ENCODE measurements at regions not wholly inside any gene's neighbourhood (a gene's known extent, or its start where the extent isn't known, plus 50 kb on each side); places are given as distances from the start of the nearest gene placed in this dataset.

DNA sequence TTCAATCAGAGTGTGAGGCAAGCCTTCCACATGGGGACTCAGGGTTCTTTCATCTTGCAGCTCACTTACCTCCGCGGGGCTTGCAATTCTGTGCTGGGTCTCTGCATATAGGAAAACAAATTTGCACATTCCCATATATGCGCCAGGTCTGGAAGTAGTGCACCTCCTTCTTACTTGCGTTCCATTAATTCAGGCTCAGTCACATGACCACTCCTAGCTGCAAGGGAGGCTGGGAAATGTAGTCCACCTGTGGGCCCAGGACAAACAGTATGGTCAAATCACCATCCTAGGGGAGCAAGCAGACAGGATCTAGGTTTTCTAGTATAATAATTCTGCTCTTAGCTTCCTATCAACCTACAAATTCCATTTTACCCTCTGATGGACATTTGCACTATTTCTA, 160.4 kb downstream of the AACS start:
- no peak for DNase-seq (ENCODE audit: low read depth)

GRCh38 chr12:125228519-125229260, 163.5 kb downstream of the AACS start:
- no peak for DNase-seq (ENCODE audit: low read depth)

DNA sequence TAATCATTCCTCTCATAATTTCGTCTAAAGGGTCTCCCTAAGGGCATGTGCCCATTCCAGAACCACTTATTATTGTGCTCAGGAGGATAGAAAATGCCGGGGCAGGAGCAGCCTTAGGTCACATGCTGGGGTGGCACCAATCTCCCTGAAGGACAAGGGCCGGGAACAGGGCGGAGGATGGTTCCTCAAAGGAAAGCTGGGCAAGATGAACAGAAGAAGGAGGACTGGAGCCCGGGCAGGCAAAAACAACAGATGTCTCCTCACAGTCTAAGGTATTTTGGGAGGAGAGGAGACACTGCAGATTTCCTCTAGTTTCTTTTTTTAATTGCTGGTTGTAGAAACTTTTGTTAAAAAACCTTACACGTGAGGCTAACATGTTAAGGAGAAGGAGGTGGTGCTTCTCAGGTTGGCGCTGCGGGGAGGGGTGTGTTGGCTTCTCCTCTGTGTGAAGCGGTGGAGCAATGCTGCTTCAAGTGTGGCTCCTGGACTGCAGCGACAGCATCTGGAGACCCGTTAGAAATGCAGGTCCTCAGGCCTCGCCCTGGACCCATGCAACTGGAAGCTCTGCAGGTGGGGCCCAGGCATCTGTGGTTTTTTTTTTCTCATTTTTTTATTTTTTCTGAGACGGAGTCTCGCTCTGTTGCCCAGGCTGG, 164.8 kb downstream of the AACS start:
- DNase-seq (ENCODE audit: low read depth), result no peak

- DNase-seq (ENCODE audit: low read depth), result no peak
Measured at GRCh38 chr12:125233319-125233718, 168.1 kb downstream of the AACS start.

GRCh38 chr12:125239563-125239962, 174.3 kb downstream of the AACS start:
- DNase-seq (ENCODE audit: low read depth), result no peak

DNA sequence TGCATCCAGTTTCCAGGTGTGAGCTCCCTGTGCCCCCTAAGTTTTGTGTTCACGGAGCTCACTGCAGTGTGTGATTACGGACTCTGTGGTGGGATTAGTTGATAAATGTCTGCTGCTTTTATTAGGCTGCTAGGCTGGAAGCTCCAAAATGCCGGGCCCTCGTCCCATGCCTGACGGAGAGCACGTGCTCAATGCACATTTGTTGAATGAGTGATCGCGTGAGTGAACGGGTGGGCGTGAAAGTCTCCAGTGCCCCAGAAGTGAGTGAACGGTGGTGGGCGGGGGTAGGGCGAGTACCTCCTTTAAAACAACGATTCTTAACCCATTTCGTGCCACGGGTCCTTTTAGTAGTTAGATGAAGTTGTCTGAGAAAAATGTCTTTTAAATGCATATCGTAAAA, 175.5 kb downstream of the AACS start:
- no peak for DNase-seq (ENCODE audit: low read depth)

DNA sequence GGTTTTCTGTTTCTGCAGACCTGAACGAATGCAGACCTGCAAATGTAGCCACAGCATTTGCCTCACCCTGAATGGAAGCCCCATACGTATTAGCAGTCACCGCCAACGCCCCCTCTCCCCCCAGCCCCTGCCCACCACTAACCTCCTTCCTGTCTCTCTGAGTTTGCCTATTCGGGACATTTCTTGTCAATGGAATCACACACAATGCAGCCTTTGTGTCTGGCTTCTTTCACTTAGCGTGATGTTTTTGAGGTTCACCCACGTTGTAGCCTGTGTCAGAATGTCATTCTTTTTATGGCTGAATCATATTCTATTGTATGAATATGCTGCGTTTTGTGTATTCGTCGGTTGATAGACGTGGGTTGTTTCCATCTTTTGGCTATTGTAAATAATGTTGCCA, 178.6 kb downstream of the AACS start:
- DNase-seq (ENCODE audit: low read depth), result no peak

- no peak for DNase-seq (ENCODE audit: low read depth)
Measured at GRCh38 chr12:125244338-125244737, 179.1 kb downstream of the AACS start.

DNA sequence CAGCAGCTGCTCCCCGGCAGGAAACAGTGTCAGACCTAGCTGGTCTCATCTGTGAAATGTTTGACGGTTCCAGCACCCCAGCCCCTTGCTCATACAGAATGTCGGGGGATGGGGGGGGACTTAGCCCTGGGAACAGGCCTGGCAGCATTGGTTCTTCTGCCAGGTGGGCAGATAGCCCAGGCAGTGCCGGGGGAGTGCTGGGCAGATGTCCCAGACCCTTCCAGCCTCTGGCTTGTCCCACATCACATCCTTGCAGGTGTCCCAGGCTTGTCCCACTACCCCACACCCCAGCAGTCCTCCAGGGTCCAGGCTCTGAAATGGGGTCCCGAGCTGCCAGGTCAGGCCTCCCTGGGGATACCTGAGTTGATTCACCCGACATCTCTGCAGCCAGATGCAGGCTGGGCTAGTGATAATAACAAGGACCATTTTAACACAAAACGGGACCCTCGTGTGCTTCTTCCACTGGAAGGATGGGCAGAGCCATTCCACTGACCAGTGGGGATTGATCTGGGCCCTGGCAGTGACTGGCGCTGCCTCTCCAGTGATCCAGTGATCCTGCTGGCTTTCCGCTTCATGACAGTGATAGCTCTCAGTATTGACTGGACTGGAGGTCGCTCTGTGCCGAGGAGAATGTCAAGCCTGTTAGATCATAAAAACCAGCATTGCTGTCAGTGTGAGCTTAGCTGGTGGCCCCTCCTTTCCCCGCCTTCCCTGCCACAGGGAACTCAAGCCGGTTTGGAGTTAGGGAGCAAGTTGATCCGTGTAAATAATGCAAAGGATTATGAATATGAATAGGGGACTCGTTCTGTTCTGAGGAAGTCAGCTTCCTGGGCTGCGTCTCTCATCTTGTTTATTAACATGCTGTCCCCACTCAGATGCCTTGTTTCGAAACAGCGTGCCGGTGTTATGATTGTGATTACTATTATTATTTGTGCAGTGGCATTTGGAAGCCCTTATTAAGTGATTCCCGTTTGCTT, 180.6 kb downstream of the AACS start:
- DNase-seq (ENCODE audit: low read depth), result no peak

DNA sequence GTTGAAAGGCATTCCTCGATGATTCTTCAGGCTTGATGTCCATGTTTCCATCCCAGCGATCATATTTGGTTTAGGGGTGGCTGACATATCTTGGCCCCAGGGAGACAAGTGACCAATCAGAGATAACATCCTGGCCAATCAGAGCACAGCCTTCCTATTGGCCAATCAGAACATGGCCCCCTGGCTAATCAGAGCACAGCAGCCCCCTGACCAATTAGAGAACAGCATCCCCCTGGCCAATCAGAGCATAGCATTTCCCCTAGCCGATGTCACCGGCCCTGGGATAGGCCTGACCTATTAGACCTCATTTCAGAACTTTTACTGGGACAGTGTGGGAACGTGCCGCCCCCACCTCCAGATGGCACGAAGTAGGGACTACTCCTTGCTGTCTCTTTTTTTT, 182.2 kb downstream of the AACS start:
- no peak for DNase-seq (ENCODE audit: low read depth)

DNA sequence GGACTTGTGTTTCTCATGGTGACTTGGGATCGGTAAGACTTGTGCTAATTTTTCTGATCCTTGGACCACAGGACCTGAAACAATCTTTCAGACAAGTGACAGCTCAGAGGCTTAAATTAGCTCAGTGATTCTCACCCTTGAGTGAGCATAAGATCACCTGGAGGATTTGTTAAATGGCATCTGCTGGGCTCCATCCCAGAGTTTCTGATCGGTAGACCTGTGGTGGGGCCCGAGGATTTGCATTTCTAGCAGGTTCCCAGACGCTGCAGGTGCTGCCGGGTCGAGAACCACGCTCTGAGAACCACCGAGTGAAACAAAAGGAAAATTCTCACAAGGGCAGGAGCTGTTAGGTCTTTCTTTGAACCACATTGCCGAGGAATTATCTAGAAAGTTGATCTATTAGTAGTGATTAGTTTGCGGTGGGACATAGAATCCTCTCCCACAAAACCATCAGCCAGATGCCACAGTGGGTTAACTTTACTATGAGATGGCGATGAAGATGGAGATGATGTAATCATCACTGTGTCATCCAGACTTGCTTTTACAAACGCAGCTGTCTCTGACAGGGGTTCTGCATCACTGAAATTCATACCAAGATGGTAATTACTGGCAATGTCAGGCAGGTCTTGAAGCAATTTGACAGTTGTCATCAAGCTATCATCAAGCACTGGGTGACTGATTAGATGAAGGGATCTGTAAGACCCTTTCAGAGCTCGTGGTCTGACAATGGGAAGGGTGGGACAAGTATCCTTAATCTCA, 184.0 kb downstream of the AACS start:
- no peak for DNase-seq (ENCODE audit: low read depth)

GRCh38 chr12:125249932-125250331, 184.7 kb downstream of the AACS start:
- no peak for DNase-seq (ENCODE audit: low read depth)

DNA sequence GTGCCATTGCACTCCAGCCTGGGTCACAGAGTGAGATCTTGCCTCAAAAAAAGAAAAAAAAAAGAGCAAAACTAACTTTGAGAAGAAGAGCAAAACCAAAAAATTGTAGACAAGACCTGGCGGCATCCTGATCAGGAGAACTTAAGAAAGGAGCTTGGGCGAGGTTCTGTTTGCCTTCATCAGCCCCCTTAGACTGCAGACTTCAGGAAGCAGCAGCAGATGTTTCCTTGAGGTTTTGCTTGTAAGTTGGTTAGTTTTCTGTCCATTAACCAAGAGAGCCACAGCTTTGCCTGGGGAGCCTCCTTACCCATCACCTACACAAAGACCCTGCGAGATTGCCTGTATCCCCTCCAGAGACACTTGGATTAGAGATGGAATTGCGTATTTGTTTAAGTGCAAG, 189.0 kb downstream of the AACS start:
- no peak for DNase-seq (ENCODE audit: low read depth)

- no peak for DNase-seq (ENCODE audit: low read depth)
Measured at GRCh38 chr12:125254856-125255255, 189.6 kb downstream of the AACS start.

GRCh38 chr12:125255935-125256633, 190.8 kb downstream of the AACS start:
- no peak for DNase-seq (ENCODE audit: low read depth)

DNA sequence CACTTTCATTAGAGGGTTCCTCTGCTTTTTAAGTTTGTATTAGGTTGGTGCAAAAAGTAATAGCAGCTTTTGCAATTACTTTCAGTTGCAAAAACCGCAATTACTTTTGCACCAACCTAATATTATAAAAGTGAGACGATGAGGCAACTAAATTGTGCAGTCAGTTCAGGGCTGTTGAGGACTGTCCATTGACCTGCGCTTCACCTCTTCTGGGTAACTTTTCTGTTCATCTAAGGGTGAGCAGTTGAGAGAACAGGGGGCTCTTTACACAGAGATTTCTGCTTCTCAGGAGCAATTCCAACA, 191.3 kb downstream of the AACS start:
- DNase-seq (ENCODE audit: low read depth), result no peak

GRCh38 chr12:125259178-125259867, 194.1 kb downstream of the AACS start:
- no peak for DNase-seq (ENCODE audit: low read depth)

DNA sequence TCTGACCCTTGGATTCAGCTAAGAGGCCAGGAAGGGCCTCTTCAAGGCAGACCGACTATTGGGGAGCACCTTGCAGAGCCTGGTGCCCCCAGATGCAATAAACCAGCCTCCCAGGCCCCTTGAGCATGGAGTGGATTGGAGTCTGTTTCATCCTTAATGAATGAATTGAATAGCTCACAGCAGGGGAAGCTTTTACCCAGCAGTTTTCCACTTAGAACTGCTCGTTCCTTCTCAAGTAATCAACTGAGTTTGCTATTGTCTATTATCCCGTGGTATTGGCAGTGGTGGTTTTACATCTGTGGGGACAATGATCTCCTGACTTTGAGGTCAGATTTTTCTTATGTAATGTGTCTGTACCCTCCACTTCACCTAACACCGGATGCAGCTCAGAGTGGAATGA, 197.6 kb downstream of the AACS start:
- DNase-seq (ENCODE audit: low read depth), result no peak

GRCh38 chr12:125263385-125263784, 198.2 kb downstream of the AACS start:
- DNase-seq (ENCODE audit: low read depth), result no peak

DNA sequence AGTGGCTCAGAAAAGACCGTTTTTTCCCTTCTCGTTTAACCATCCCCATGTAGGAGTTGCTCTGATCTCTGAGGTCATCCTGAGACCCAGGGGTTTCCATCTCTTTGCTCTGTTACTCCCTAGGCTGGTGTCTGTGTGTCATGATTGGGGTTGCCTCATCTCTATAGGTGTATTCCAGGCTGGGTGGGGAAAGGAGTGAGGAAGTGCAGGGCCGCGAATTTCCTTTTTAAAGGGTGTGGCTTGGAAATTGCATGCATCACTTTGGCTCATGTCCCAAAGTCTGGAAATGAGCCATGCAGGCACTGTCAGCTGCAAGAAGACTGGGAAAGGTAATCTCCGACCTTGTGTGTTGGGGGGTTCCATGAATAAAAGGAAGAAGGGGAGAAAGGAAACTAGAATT, 201.9 kb downstream of the AACS start:
- DNase-seq (ENCODE audit: low read depth), result no peak

DNA sequence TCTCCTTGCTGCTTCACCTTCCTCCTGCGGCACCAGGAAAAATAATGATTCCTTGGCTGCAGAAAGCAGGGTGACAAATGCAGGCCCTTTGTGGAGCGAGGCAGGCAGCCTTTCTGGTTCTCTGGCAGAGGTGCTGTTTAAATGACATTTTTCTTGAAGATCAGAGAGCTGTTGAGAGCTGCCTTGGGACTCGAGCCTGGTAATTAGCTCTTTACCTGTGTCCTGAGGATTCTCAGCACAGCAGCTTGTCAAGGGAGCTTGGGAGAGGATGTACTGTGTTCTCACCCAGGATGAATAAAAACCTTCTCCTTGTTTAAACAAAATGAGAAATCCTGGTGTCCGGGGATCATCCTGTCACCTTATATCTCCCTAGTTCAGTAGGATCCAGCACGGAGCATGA, 204.0 kb downstream of the AACS start:
- DNase-seq (ENCODE audit: low read depth), result no peak

Measured in stromal cell of bone marrow (primary cell).